HL-60 (cell line): ENCODE measurements at regions not wholly inside any gene's neighbourhood (a gene's known extent, or its start where the extent isn't known, plus 50 kb on each side); places are given as distances from the start of the nearest gene placed in this dataset.

ENCODE experiments used
- DNase-seq, 2 experiments: peaks; one replicate each; pipeline ENCODE4 v3.0.0-alpha.2; 2010 to 2020; ENCODE audit warnings: low read depth in 1 of 2, low spot score in 1 of 2
- H3K27ac ChIP-seq: fragments of 250-450 bp; sonication (Bioruptor Pico); replicated peaks from 2 replicates; pipeline ENCODE4 v1.5.1; 2020; ENCODE audit warnings: mild to moderate bottlenecking, moderate library complexity
- H3K27me3 ChIP-seq: fragments of 250-450 bp; sonication (Bioruptor Pico); 2 replicates; pipeline ENCODE4 v1.5.1; 2021; ENCODE audit warnings: mild to moderate bottlenecking, moderate library complexity; ENCODE audit not compliant: insufficient read depth, poor library complexity, severe bottlenecking
- H3K4me3 ChIP-seq: replicated peaks from 2 replicates; pipeline ENCODE4 v1.5.1; 2011; ENCODE audit warnings: mild to moderate bottlenecking, control low read depth, low read length; ENCODE audit not compliant: insufficient read depth
- CTCF ChIP-seq: IDR thresholded peaks from one replicate; pipeline ENCODE4 v1.5.1; 2011; ENCODE audit warnings: low read length, control low read depth, inconsistent platforms; ENCODE audit not compliant: insufficient read depth
- GABPA ChIP-seq: IDR thresholded peaks from 2 replicates; pipeline ENCODE4 v1.6.1; 2012; ENCODE audit warnings: low read depth
- POLR2AphosphoS5 ChIP-seq: IDR thresholded peaks from 2 replicates; pipeline ENCODE4 v1.6.1; 2012; ENCODE audit warnings: low read depth
- REST ChIP-seq: IDR thresholded peaks from 2 replicates; pipeline ENCODE4 v1.6.1; 2012; ENCODE audit warnings: low read depth; ENCODE audit not compliant: insufficient replicate concordance
- SPI1 ChIP-seq: IDR thresholded peaks from 2 replicates; pipeline ENCODE4 v1.6.1; 2012; ENCODE audit warnings: low read depth, mild to moderate bottlenecking, borderline replicate concordance

GRCh38 chr17:65431116-65431515, 130.3 kb downstream of the AXIN2 start:
- Histone ChIP-seq H3K27me3 (no peaks in the 10 kb centered on the region), H3K4me3 (no peak overlapping the region), H3K27ac (no peak overlapping the region)
- TF ChIP-seq GABPA = no peak
- TF ChIP-seq POLR2AphosphoS5 = no peak
- TF ChIP-seq CTCF = no peak
- TF ChIP-seq REST = no peak
- TF ChIP-seq SPI1 = no peak
- no peak for DNase-seq

GRCh38 chr17:65430209-65430833, 131.1 kb downstream of the AXIN2 start:
- TF ChIP-seq REST (no peak), SPI1 (no peak), CTCF (no peak), POLR2AphosphoS5 (no peak), GABPA (no peak)
- Histone ChIP-seq H3K27ac (no peak overlapping the region), H3K27me3 (no peaks in the 10 kb centered on the region), H3K4me3 (no peak overlapping the region)
- no peak for DNase-seq

- DNase-seq = no peak
- no peak for TF ChIP-seq GABPA
- TF ChIP-seq REST = no peak
- no peak for TF ChIP-seq POLR2AphosphoS5
- TF ChIP-seq SPI1 = no peak
- TF ChIP-seq CTCF = no peak
- H3K4me3 ChIP-seq = no peak overlapping the region
- no peaks in the 10 kb centered on the region for H3K27me3 ChIP-seq
- no peak overlapping the region for H3K27ac ChIP-seq
Observed at GRCh38 chr17:65423346-65424140, 137.9 kb downstream of the AXIN2 start.
